ENCODE measurements at regions not wholly inside any gene's neighbourhood (a gene's known extent, or its start where the extent isn't known, plus 50 kb on each side); places are given as distances from the start of the nearest gene placed in this dataset.
"Not testable (repeated sequence)": the region's sequence is repeated elsewhere in the genome, so short reads cannot be mapped to it uniquely, and the experiment has no call there.

DNA sequence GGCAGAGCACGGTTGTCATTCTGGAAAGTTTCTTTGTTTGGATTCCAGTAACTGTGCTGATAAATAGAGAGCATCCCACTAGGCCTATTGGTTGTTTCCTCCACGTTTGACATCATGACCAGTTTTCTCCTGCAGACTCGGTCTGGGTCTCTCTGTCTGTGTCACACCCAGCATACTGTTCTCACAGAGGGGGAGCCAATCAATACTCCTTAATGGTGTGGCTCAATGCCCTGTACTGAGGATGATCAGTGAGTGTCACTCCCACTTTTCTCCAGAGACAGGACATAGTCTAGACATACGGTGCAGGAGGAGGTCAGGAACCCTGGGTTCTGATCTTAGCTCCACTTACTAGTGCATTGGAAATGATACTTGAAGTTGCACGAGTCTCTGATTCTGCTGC is 88.2 kb upstream of the BLID start:
- no peak for DNase-seq

DNA sequence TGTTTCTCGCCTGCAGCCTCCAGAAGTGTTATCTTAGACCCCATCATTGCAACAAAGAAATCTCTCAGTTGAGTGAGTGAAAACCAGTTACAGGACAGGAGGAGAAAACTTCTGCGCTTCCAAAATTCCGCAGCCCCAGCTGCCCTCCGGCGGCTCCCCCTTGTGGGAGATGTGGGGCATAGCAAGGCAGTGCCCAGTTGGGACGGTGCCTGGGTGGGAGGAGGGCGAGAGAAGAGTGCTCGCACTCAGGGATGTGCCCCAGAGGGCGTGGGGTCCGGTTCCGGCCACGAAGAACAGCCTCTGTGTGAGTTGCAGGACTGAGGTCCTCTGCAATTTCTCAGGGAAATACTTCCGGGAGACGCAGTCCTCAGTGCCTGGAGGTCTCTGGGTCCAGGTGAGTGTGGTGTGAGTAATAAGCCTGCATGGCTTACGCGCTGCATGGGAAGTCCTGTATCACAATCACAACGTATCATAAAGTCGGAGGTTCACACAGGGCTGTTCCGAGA is 87.0 kb upstream of the BLID start:
- peak in 50 of 58 donors; percentile 23 to 81 (median 60) for DNase-seq

DNA sequence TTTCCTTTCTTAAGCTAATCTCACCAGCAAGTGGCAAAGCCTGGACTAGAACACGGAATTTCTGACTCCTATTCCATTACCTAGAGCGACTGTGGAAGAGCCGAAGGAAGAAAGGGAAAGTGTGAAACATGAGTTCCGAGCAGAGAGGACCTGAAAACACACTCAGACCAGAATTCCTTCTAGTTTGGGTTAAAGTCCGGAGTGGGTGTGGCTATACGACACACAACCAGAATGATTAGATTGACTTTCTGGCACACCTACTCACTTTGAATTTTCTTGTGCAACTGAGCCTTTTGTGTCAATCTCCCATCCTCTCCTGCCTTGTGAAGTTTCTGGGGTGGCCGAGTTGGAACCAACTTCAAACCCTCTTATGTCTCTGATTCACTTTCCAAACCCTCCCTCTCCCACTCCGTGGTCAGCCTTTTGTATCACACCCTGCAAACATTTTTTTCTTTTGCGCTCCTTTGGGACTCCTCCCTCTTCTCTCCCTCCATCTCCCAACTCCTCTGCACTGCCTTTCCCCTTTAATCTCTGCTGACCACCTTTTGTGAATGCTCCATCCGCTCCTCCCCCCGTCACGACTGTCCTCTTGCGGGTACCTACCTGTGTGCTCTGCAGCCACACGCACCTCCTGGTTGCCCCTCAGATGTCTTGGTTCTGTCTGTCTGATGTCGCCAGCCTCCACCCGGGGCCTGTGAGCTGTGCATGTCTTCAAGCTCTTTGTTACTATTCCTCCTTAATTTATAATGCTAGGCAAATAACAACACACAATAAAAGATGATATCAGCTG is 86.3 kb upstream of the BLID start:
- DNase-seq: peak in 3 of 58 donors; percentile 20 to 69 (median 59)

DNA sequence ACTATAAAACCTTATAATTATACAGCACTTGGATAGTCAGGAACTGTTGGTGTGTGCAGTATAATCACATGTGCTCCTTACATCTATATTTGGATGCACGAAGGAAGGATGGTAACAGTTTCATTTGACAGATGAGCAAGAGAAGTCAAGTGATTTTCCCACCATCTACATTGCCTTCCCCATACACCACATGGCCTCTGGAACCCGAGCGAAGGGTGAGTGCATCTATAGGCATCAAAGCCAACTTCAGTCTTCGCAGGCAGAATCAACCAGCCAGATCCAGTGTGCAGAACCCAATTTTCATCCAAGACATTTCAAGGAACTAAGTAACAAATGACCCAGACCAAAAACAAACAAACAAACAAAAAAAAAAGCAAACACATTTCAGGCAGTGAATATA is 85.1 kb upstream of the BLID start:
- DNase-seq: peak in 1 of 58 donors; percentile 39

DNA sequence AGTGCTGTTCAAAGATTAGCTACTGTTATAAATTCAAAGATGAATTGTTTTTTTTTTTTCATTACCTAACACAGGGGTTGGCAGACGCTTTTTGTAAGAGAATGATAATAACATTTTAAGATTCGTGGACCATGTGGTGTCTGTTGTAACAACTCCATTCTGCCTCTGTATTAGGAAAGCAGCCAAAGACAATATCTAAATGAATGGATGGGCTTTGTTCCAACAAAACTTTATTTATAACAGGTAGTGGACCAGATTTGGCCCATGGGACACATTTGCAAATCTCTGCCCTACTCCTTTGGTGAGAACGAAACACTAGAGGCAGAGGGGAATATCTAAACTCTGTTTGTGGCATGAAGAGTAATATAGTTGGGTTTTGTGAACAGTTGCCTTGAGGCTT is 83.6 kb upstream of the BLID start:
- DNase-seq: no peak

DNA sequence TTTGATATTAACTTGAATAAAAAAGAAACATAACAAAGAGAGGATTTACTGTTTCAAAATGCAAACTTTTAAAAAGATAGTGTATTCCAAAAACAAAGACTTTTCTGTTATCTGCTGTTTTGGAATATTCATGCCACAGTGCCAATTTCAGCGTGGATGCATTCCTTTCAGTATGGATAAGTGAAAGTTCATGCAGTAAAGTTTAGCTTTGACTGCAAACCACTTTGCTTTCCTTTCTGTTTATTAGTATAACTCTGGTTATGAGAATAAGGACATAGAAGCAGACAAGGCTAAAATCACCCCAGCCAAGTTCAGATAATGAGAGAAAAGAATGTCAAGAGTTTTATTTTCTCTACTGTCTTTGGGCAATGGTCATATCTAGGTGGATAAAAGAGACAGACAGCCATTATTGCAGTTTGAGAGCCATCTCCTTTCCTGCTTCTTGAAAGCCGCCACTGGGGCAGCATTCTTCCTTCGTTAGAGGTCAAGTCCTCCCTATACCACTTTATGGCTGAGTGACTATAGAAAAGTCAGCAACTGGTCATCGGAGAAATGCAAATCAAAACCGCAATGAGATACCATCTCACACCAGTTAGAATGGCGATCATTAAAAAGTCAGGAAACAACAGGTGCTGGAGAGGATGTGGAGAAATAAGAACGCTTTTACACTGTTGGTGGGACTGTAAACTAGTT is 82.4 kb upstream of the BLID start:
- DNase-seq: no peak

DNA sequence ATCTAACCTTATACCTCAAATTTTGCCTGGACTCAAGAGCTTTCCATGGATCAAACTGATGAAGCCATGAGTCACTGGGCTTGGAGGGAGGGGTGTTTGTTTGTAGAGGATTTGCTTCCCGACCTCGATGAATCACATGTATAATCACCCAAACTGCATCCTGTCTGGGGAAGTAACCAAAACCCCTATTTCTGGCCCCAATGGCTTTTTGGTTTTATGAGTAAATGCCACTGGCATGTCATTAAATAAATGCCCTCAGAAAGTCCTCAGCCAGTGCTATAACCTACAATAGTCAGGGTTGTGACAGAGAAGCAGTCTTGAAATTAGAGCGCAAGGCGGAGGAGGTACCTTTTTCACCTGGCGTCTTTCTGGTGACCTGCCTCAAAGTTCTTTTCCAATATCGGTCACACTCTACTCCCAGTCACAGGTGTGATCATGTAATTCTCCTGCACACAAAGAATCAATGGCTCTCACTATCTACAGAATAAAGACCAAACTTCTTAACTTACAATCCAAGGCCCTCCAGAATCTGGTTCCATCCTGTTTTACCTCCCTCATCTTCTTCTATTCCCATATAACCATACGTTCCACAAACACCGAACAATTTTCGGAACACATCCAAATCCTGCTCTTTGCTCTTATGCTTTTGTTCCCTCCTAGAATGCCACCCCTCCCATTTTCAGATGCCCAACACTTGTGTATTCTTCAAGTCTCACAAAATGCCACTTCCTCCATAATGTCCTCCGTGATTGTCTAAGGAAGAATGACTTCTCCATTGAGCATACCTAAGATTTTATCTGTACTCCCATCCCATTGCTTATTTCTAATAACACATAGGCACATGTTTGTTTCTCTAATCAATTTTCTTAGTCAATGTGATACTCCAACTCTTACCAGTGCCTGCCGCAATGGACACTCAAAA is 81.3 kb upstream of the BLID start:
- peak in 2 of 58 donors; percentile 8 to 19 for DNase-seq

DNA sequence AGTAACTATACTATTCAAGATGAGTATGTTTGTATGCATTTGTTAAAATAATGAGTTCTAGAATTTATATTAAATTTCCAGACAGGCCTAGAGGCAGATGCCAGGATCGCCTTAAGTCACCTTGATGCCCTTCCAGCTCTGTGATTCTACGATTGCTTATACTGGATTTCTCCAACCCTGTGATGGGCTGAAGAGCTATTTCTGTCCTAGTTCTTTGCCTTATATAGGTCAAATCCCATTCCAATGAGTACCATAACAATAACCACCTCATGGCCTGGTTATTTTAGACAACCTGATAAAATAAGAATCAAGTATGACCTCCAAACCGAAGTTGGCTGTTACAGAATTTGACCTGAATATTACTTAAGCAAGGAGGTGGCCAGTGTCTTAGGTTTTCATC is 79.8 kb upstream of the BLID start:
- no peak for DNase-seq

DNA sequence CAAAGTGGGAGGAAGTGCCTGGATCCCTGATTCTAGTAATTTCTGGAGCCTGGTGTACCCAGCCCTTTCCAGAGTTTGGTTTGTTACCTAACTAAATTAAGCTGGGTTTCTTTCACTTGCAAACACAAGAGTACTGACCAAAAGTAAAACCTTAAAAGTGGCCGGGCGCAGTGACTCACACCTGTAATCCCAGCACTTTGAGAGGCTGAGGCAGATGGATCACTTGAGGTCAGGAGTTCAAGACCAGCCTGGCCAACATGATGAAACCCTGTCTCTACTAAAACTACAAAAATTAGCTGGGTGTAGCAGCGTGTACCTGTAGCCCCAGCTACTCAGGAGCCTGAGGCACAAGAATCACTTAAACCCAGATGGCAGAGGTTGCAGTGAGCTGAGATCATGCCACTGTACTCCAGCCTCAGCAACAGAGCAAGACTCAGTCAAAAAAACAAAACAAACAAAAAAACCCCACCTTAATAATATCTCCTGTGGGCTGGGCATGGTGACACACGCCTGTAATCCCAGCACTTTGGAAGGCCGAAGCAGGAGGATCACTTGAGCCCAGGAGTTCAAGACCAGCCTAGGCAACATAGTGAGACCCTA is 78.0 kb upstream of the BLID start:
- not testable (repeated sequence) for DNase-seq

DNA sequence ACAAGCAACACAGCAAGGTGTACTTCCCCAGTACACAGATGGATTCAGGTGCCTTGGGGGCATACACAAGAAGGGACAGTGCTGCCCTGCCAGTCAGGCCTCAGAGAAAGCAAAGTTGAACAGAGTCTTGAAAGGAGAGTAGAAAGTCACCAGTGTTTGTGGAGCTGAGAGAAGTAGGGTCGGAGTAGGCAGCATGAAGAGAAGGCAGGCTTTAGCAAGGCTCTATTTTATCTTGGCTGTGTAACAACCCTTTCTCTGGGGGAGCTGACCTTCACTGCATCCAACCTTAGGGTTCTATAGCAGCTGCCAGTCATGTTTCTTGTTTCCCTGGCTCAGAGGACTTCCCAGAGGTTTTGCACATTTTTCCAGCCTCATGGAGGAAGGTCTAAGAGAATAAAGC is 77.4 kb upstream of the BLID start:
- DNase-seq: no peak

DNA sequence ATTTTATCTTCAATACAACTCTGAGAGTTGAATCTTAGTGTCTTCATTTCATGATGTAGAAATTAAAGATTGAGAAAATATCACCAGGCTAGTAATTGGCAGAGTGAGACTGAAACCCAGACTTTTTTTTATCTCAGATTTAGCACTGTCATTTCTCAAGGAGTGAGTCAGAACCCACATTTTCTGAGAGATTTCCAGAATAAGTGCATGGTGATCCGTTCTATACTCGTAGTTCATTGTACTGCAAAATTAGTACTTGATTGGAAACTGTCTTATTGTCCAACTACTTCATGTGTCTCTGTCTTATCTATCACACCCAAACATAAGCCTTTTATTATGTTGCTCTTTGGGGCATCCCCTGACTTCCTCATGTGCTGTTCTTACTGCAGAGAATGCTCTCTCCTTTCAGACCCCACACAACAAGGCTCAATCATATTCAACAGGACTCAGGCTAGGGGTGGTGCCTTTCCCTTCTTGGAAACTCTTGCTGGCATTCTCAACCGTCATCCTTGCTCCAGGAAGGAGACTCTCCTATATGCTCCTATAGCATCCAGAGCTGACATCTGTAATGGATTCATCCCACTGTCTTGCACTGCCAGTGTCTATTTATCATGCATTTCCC is 76.7 kb upstream of the BLID start:
- no peak for DNase-seq

DNA sequence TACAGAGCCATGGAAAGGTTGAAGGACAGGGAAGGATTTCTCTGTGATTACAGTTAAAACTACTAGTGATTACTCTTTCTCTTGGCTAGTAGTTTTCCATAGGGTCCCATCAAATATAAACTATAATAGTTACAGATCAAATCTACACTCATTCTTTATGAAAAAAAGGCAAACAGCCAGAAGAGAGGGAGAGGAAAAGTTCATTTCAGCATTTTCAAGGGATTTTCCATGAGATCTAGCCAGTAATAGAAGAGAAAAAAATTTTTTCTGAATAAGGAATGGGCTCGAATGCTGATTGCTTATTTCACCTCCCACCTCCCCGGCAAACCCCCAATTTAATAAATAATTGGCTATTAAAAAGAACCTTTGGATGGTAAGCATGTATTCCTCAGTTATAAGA is 74.8 kb upstream of the BLID start:
- no peak for DNase-seq

DNA sequence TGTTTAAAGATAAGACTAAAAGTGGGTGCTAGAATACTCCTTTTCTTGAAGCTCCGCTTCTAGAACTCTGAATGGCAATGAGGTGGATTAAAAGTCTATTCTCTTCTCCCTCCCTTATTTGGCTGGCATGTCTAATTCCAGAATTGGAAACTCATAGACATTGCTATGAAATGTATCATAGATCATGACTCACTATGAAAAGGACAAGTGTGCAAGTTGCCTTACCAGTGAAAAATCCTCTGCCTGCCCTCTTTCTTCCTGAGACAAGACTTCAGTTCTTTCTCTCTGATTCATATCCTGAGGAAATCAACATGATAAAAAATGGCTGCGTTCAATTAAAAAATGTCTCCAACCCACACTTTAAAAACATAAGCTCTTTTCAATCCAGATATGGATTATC is 73.2 kb upstream of the BLID start:
- DNase-seq: no peak

DNA sequence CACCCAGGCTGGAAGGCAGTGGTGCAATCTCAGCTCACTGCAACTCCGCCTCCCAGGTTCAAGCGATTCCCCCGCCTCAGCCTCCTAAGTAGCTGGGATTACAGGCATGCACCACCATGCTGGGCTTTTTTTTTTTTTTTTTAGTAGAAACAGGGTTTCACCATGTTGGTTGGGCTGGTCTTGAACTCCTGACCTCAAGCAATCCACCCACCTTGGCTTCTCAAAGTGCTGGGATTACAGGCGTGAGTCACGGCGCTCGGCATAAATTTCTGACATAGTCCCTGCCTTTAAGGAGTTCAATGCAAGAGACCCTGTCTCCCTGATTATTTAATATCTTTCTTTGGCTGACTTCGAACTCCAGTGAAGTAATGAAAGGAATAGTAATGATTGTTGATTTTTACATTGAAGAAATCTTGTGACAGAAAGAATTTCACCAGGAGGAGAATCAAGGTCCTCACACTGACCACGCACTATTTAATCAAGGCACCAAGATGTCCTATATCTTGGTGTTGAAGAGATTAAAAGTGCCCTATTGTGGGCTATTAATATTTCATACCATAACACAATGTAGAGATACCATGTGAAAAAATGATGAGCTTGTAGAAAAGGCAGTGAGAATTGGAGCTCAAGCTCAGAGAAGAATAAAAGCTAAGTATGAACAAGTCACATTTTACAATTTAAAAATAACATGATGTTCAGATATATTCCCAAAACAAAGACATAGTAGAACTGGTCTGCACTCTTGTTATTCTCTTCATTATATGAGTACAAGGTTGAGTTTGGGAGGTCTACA is 71.6 kb upstream of the BLID start:
- no peak for DNase-seq

DNA sequence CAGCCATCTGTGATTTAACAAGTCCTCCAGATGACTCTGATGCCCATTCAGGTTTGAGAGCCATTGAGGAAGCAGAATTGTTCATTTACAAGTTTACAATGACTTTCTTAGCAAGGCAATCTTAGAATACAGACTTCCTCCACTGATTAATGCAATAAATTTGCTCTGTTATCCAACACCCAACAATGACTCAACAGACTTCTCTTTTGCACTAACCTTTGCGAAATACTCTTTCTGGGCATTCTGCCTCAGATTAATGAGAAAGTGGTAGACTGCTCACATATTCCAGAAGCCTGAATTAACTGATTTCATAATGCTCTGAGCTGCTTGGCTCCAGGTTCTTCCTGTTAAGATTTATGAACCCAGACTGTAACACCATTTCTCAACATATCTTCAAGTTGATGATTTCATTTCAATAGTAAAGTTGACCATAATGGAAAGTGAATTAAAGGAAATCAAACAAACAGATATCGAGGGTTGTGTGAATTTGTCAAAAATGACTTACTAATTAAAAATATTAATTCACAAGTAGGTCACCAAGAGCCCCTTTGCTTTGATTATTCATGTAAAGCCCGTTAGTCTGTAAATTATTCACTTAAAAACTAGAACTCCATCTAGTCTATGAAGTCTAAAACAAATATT is 70.5 kb upstream of the BLID start:
- no peak for DNase-seq

DNA sequence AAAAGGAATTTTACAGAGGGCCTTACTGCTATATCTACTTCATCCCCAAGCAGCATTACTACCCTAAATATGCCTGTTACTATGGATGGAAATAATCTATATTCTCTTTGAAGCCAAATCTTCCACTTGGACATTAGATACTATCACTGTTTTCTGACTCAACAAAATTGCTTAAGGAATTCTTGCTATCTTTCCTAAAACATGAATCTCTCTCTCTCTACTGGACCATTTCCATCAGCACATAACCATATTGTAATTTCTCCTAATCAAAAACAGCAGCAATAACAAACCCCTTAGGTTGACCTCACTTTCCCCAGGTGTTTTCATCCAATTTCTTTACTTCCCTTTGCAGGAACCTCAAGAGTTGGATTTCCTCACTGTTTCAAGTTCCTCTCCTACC is 67.9 kb upstream of the BLID start:
- no peak for DNase-seq

DNA sequence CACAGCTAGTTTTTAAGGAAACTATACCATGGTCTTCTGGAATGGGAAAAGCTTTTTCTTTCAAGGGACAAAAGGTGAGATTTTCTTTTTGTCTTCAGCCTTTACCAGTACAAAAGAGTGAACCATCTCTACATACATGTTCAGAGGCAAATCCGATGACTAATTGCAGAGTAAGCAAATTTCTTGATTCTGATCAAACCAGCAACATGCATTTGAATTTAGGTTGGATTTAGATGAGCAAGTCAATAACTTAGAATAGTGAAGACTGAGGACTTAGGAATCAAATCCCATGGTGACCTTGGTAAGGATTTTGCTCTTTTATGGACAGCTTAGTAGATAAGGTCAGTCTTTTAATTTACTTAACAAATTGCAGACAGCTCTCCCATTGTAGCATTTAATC is 65.9 kb upstream of the BLID start:
- DNase-seq: no peak

DNA sequence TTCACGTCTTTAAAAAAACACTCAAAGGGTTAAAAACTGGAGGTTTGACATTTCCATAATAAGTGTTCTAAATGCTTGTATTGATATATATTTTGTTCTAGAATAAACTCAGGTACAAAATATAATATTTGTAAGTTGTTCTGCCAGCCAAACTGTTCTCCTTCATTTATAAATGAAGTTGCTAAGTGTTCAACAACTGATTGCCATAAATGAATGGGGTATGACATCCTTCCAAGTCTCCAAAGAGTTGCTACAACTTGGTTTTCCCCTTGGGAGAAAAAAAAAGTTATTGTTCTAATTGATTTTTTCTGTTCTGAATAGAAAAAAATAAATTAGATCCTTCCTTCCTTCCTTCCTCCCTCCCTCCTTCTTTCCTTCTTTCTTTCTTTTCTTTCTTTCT is 65.4 kb upstream of the BLID start:
- DNase-seq: no peak
